HG03460 (cell line): ENCODE measurements at regions not wholly inside any gene's neighbourhood (a gene's known extent, or its start where the extent isn't known, plus 50 kb on each side); places are given as distances from the start of the nearest gene placed in this dataset.

Experiments used
- ATAC-seq: cut with Tn5 transposase; IDR thresholded peaks from one replicate; pipeline ENCODE4 v1.9.1; 2021; ENCODE audit not compliant: unreplicated experiment

DNA sequence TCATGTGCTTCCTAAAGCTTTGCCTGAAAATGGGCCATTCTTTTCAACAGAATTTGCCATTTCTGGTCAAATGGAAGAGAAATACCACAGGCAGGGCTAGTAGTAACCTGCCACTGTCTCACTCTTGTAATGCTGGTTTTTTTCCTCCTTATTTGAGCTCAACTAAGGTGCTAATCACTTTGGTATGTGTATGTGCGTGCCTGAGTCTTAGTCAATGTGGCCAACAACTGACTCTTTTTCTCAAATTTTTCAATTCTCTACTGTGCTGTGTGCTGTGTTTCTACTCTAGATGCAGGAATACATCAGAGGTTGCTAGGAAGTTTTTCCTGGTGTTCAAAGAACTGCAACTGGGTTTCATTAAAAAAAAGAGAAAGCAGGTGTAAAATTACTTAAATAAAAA, 870.2 kb downstream of the EFNB2 start:
- no peak for ATAC-seq

DNA sequence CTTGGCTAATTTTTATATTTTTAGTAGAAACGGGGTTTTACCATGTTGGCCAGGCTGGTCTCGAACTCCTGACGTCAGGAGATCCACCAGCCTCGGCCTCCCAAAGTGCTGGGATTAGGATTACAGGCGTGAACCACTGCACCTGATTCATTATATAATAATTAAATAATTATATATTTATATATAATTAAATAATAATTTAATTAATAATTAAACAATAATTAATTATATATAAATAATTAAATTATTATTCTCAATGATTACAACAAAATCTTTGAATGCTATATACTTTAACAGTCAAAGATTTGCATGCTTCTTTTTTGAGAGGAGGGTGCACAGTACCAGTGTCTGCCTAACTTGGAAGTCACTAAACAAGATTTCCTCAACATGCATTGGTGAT, 872.3 kb downstream of the EFNB2 start:
- ATAC-seq, result no peak

DNA sequence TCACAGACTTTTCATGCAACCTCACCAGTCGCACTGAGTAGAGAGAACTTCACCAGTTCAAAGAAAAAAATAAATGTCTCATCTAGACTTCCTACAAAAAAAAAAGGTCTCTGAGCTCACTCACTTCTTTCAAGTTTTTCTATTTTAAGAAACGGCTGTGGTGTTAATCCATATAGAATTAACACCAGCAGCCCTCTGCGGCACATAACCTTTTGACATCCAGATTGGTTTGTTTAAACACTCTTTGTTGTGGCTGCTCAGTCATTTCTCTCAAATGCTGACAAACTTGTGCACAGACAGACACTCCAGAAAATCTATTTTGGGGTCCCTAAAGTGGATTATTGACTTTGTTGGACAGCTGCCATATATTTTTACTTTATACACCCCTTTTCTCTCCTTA, 874.9 kb downstream of the EFNB2 start:
- no peak for ATAC-seq

DNA sequence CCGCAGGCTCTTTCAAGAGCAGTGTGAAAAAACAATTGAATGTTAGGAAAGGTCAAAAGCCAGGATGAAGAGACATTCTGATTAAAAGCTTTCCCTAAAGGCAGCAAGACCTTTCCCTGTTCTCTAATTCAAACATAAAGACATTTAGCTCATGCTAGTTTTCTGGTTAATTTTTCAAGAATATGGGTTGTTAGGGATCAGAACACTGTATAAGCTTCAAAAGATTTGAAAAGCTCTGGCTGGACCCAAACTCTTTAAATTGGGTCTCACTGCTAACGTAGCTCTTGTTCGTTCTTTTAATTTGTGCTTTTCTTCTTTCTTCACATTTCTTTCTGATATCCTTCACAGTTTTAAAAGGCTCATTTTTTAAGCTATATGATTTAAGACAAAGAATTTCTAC, 877.0 kb downstream of the EFNB2 start:
- ATAC-seq, result no peak

DNA sequence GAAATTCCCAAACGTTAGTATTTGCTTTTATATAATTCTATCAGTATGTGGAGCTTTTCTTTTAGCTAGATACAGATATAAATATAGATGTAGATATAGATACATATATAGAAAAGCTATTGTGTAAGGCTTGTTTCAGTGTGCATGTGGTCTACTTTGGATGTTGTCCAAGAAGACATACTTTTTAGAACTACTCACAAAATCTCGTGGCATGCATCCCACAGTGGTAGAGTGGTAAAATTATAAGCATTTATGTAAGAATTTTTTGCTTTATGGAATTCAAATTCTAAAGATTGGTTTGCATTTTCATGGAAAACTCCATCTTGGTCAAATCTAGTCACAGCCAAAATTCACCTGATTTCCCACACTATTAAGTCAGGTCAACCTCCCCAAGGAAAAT, 880.4 kb downstream of the EFNB2 start:
- no peak for ATAC-seq

DNA sequence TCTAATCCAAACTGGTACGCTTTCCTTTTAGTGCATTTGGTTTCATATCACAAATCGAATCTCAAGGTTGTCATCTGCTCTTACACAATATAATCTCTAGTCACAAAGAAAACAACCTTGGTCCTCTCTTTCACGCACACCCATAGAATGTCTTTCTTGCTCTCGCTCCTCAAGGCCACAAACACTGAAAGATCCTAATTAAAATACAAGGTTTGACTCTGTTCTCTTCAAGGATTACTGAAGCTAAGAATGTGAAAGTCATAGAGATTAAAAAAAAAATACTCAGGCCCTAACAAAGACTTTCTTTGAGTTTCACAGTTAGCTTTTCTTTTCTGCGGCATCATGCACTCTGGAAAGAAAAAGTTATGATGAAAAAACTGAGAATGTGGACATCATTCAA, 891.5 kb downstream of the EFNB2 start:
- no peak for ATAC-seq

DNA sequence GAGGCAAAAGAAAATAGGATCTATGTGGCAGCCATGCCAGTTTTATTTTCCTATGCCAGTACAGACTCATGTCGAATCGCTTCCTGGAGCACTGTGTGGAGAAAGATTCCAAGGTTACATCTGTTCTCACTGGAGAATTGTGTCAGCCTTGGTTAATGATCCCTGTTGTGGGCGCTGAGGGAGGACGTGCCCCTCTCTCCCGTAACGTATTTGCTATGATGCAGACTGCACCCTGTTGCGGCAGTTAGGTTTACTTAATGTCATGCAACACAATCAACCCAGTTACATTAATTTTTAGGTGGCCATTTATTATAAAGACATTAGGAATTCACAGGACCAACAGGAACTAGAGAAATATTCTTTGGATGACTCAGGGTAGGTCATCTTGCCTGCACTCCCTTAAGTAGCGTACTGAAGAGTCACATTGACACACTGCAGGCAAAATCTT, 892.9 kb downstream of the EFNB2 start:
- no peak for ATAC-seq

DNA sequence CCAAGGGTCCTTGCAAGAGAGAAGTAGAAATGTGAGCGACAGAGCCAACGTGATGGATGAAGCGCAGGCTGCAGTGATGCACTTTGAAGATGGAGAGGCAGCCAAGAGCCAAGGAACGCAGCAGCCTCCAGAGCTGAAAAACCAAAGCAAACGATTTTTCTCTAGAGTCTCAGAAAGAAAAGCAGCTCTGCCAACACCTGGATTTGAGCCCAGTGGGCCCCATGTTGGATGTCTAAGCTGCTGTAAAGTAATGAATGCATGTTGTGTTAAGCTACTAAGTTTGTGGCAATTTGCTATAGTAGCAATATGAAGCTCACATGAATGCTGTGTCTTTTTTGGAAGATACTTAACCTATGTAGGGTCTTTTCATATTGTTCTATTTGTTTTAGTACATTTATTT, 894.3 kb downstream of the EFNB2 start:
- ATAC-seq, result no peak

DNA sequence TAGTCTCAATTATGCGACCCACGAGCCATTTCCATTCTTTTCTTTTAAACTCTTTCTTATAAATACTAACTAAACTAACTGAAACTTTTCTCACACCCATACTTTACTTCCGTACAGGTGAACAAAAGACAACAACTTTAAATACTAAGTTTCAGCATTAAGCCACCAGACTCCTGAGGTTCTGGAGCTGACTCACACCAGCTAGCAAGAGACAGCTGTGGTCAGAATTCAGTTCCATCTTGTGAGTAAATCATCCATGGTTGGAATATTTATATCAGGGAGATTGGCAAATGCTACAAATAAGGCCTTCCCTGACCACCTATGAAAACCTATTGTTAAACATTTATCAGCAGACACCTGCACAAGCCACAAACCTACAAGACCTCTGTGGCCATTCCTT, 897.0 kb downstream of the EFNB2 start:
- no peak for ATAC-seq

DNA sequence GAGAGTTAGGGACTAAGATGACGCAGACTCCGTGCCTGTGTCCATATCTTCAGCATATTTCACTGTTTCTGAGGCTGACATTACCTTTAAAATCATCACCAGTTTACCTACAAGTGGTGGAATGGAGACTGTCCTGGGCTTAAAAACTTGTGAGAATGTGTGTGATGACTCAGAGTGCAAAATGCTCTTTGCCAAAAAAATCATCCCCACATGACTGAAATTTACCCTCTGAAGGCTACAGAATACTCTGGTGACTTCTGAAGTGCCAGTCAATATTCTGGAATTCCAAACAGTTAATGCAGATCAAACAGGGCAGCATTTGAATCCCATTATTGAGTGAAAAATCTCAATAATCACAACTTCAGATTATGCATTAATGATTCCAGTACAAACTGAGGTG, 901.4 kb downstream of the EFNB2 start:
- no peak for ATAC-seq

DNA sequence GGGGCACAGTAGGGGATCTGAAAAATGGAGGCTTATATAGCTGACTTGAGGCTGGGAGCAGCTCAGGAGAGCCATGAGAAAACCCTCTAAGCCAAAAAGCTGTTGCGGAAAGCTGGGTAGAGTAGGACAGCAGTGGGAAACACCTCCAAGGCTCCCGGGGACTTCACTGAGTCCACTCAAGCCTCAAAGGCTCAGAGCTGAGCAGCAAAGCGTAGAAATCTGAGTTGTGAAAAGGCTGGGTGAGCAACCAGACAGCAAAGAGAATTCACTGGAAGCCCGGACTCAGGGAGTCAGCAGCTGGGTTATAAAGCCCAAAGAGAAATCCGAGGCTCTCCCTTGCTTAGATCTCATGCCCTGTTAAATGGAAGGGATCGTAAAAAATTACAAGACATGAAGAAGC, 905.0 kb downstream of the EFNB2 start:
- ATAC-seq, result no peak

DNA sequence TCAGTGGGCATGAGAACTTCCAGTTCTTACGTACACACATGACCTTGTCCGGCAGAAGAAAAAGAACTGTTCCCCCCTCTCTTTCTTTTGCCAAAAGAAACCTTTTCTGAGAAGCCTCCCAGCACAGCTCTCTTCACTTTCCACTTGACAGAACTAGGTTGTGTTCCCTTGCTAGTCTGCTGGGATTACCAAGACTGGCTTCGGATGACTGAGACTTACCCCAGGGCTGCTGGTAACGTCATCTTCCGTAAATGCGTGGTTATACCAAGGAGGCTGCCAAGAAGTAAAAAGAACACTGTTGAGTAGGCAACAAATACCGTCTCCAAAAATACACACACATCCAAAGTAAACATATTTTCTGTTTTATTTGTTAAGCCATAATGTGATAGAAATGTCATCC, 908.2 kb downstream of the EFNB2 start:
- no peak for ATAC-seq

DNA sequence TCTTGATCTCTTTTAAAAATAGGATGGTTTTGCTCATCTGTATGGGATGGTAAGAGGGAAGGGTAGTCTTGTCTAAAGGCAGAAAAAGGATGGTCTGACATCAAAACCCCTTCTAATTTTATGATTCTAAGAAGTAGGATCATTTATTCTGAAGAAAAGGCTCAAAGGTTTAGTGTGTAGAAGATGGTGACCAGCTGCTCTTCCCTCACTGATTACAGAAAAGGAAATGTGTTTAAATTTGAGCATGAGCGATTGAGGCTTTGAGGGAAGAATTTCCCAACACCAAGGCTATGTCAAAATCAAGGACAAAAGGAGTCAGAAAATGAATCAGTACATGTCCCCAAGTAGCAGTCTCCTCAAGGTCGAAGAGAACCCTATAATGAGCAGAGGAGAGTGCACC, 909.8 kb downstream of the EFNB2 start:
- no peak for ATAC-seq

DNA sequence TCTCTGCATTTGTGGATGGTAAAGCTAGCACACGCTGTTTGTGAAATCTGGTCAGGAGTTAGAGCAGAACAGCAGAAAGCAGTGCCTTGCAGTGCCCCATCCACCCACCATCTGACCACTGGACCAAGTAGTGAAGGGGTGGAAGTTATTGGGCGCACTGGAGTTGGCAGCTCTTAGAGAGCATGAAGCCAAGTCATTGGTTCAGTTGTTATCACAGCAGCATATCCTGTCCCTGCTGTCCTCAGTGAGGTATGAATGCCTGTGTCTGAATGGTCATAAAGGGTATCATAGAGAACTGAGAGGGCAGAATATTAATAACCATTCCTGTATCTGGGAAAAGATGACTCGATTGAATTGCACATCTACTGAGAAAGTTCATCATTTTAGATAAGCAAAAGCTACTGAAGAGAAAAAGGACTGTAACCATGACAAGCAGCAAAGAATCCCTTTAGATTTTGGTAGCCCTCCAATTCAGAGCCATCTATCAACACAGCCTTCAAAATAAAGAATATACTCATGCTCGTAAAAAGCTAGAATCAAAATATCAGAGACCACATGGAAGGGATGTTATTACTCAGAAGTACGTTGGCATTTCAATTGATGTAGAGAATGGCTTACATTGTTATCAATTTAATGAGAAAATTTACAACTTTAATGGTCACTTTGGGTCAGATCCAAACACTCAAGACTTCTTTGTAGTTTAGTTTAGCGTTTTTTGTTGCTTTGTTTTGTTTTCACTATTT, 919.0 kb downstream of the EFNB2 start:
- no peak for ATAC-seq

DNA sequence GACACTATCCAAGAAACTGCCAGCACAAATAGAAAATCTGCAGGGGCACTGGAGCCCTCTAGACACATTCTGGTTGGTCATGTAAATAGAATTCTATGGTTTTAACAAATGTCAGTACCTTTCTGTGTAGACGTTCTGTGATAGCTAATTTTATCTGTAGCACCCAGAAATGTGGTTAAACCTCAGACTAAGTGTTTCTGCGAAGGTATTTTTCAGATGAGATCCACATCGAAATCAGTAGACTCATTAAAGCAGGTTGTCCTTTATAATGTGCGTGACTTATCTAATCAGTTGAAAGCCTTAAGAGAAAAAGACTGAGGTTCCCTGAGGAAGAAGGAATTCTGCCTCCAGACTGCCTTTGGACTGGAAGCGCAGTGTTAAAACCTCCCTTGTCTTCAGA, 922.9 kb downstream of the EFNB2 start:
- ATAC-seq, result no peak

DNA sequence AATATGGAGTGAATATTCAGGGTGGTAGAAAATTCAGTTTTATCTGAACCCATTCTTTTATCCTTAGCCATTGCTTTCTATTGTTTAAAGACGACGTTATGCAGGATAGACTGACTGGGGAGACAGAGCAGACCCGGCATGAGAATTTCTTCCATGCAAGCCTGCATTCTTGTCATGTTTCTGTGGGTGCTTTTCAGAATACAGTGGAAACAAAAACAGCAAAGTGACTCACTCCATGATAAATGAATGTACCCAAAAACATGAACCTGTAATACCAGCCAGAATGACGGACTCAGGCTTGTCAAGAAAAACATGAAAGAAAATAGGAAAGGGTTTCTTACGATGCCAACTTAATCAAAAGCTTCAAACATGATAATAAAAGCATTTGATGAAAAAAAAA, 924.0 kb downstream of the EFNB2 start:
- no peak for ATAC-seq

DNA sequence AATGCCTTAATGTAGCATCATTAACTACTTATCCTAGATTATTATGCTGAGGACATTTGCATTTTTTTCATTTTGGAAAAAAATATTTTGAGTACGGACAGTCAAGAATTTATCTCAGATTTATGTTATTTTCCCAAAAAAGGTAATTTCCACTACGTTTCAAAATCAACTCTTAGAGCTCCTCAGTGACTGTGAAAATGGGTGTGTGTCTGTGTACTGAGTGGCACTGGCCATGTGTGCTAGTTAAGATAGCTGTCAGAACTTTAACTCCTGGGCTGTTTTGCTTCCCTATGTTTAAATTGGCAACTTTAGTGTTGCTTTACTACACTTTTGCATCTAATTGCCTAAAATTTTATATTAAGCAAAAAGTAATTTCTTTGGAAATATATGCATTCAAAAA, 927.4 kb downstream of the EFNB2 start:
- no peak for ATAC-seq

DNA sequence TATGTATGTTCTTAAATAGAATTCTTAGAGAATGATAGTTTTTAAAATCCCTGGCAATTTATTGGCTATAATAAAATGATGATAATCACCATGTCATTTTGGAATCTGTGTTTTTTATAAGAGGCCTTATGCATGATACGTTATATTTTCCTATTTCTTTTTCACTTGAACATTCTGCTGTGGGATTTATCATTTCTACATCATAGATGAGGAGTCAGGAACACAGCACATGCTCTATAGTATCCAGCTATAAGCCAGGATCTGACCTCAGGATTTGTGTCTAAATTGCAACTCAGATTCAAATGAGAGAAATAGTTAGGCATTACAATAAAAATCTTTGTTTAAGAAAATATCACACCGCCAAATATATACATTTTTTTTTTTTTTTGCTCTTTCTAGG, 928.0 kb downstream of the EFNB2 start:
- no peak for ATAC-seq

DNA sequence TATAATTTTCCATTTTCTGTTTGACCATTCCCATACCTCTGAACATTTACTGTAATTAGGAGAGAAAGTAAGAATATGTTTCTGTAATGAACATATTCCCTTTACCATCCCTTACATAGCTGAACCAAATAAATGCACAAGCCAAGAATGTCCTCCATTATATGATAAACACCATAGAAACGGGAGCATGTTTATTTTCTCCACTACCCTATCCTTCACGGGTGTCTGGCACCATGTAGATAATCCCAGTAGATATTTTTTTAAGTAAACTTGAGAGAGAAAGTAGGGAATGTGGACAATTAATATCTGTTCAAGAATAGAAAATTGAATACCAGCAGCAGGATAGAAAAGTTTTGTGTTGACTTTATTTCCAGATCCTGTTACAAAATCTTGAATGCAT, 928.4 kb downstream of the EFNB2 start:
- ATAC-seq, result no peak

DNA sequence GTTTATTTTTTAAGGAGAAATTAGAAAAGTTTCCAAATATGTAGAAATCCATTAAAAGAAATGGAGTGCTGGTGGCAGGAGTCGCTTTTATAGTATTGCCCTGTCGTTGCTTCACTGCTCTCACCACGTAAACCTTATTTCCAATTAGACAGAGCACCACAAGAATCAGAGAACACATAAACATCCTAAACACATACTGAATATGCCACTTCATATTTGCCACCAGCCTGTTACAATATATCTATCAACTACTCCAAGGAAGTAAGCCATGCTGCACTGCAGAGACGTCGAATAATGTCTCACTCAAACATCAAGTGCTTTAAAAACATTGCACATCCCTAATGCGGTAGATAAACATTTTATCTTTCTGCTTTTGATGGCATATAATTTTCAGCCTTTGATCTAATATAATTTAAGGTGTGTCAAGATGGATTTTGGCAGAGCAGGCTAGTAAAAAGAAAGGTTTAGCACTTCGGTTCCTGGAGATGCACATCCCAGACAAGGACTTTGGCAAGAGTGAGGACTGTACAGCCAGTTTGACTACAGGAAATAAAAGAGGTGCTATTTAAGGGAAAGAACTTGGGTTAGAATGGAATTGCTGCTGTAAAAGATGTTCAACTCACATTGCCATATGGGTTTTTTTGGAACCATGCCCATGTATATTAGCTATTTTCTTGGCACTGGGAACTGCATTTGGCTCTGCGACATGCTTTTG, 932.3 kb downstream of the EFNB2 start:
- ATAC-seq, result no peak

DNA sequence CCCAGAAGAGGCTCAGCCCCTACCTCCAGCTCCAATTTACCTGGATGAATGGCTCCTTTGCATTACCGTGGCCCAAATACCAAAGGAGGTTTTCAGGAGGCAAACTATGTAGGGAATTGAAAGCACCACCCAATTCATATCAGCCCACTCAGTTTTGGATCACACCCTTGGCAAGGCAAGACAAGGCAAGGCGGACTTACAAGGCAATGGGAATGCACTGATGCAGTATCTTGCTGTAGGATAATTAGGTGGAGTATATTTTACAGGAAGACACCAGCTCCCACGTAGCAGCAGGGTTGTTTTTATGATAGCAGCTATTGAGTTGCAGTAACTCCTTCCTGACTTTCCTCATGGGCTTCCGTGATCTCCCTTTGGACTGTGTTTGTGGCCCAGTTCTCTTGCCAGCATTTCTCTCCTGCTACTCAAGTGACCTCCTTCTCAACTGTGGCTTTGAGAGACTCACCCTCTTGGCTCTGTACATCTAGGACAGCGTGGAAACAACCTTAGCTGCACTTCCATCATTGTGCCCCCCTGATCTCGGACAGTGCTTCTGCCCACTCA, 935.9 kb downstream of the EFNB2 start:
- ATAC-seq, result no peak

DNA sequence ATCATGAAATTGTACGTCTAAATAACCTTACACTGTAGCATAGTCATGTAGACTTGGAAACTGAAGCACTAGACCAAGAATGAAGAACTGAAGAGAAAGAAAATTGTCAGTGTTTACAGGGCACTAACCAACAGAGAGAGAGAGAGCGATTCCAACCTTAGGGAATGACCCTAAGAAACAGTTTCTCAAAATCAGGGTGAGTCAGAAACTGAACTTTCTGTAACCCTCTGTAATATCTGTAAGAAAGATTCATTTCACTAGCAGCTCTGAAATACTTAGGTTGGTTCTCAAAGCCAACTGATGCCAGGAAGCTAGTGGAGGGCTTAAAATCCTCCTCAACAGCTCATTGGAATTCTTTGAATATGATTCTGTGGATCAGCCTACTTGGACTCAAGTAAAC, 936.9 kb downstream of the EFNB2 start:
- no peak for ATAC-seq

DNA sequence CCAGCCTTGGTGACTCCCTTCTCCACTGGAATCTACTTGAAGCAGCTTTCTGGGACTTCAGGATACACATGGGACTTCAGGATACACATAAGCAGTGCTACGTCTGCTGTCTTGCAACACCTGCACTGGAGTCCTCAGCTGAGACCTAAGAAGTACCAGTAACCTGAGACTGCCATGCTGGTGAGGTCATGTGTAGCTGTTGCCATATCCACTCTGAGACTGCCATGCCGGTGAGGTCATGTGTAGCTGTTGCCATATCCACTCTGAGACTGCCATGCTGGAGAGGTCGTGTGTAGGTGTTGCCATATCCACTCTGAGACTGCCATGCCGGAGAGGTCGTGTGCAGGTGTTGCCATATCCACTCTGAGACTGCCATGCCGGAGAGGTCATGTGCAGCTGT, 937.9 kb downstream of the EFNB2 start:
- no peak for ATAC-seq
